ENCODE measurements at regions not wholly inside any gene's neighbourhood (a gene's known extent, or its start where the extent isn't known, plus 50 kb on each side); places are given as distances from the start of the nearest gene placed in this dataset.

DNA sequence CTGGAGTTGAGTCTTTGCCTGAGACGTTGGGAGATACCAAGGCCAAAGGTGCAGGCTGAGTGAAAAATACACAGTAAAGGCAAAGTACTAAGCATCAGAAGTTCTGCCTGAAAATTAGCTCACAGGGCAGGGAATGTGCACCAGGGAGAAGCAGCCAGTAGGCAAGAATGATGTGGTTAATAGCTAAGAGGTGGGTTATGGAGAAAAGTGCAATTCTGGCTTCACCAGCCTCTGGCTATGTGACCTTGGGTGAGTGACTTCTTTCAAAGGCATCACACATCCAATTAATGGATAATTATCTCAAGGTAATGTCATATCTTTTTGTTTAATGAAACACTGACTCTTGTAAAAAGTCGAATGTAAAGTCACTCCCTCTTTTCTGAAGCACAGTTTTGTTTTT lies 230.7 kb upstream of the FGGY start:
- Histone ChIP-seq H3K23ac (ENCODE audit: low read length) (no peak overlapping the region), H4K91ac (ENCODE audit: low read depth, low read length) (no peak overlapping the region), H3K27me3 (ENCODE audit: insufficient read depth, low read length) (no peaks in the 10 kb centered on the region), H2BK120ac (ENCODE audit: insufficient read depth, low read length, poor library complexity) (no peak overlapping the region), H2BK12ac (ENCODE audit: low read length) (no peak overlapping the region), H3K18ac (ENCODE audit: low read length) (no peak overlapping the region), H3K4me3 (ENCODE audit: low read depth, low read length) (no peak overlapping the region), H3K27ac (ENCODE audit: low read depth, low read length) (no peak overlapping the region), H3K79me2 (ENCODE audit: control insufficient read depth, insufficient read depth, low read length, poor library complexity) (no peaks in the 10 kb centered on the region), H2AFZ (ENCODE audit: insufficient read depth, low read length, poor library complexity) (no peak overlapping the region), H3K14ac (ENCODE audit: low read length) (no peak overlapping the region), H4K8ac (ENCODE audit: low read depth, low read length) (no peak overlapping the region), H3K9me3 (ENCODE audit: insufficient read depth, low read depth, low read length) (no peaks in the 10 kb centered on the region), H3K36me3 (ENCODE audit: control insufficient read depth in 1 of 2, insufficient read depth in 2 of 2, low read length in 2 of 2) (no peaks in the 10 kb centered on the region), H3K4me1 (ENCODE audit: control insufficient read depth in 1 of 2, insufficient read depth in 2 of 2, low read length in 2 of 2) (peaks cover 2 to 5% of the 10 kb centered on the region in 2 experiments), H4K12ac (ENCODE audit: low read depth, low read length) (no peak overlapping the region), H2BK5ac (ENCODE audit: low read depth, low read length, poor library complexity) (no peak overlapping the region), H3K9ac (ENCODE audit: low read length) (no peak overlapping the region), H3K79me1 (ENCODE audit: low read length) (no peaks in the 10 kb centered on the region), H2AK5ac (ENCODE audit: low read length) (no peak overlapping the region), H3K4me2 (ENCODE audit: low read length) (no peak overlapping the region), H3K4ac (ENCODE audit: low read depth, low read length) (no peak overlapping the region)
- DNase-seq: no peak
- WGBS (ENCODE audit: extremely low coverage, insufficient coverage, insufficient read length): no CpG with 5 or more reads among the region's 2 CpGs

DNA sequence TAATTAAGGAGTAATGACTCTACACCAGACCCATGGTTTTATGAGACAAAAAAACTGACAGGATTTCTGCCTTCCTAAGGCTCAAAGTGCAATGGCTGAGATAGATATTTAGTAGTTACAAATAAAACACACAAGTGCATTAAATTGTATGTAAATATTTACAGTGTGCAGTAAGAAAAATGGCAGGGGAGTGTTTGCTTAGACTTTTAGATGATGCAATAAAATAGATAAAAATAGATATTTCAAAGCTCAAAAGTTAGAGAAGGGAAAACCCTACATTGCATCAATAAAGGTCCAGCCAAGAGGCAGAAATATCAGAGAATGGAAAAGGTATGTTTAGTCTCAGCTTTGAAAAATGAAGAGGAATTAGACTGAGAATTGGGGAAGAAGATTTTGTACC lies 226.3 kb upstream of the FGGY start:
- no peak overlapping the region for H3K23ac ChIP-seq (ENCODE audit: low read length)
- H3K4me1 ChIP-seq (ENCODE audit: control insufficient read depth in 1 of 2, insufficient read depth in 2 of 2, low read length in 2 of 2): peaks cover 0 to 2% of the 10 kb centered on the region in 2 experiments
- H3K79me1 ChIP-seq (ENCODE audit: low read length): no peaks in the 10 kb centered on the region
- H4K8ac ChIP-seq (ENCODE audit: low read depth, low read length): no peak overlapping the region
- no peaks in the 10 kb centered on the region for H3K79me2 ChIP-seq (ENCODE audit: control insufficient read depth, insufficient read depth, low read length, poor library complexity)
- H2BK120ac ChIP-seq (ENCODE audit: insufficient read depth, low read length, poor library complexity): no peak overlapping the region
- no peak overlapping the region for H2AFZ ChIP-seq (ENCODE audit: insufficient read depth, low read length, poor library complexity)
- no peak overlapping the region for H3K4ac ChIP-seq (ENCODE audit: low read depth, low read length)
- no peak overlapping the region for H3K14ac ChIP-seq (ENCODE audit: low read length)
- no peak overlapping the region for H3K4me3 ChIP-seq (ENCODE audit: low read depth, low read length)
- no peak overlapping the region for H4K12ac ChIP-seq (ENCODE audit: low read depth, low read length)
- no peak overlapping the region for H3K27ac ChIP-seq (ENCODE audit: low read depth, low read length)
- DNase-seq: no peak
- H3K36me3 ChIP-seq (ENCODE audit: control insufficient read depth in 1 of 2, insufficient read depth in 2 of 2, low read length in 2 of 2): no peaks in the 10 kb centered on the region
- no peak overlapping the region for H3K18ac ChIP-seq (ENCODE audit: low read length)
- H3K9ac ChIP-seq (ENCODE audit: low read length): no peak overlapping the region
- H2BK5ac ChIP-seq (ENCODE audit: low read depth, low read length, poor library complexity): no peak overlapping the region
- H3K4me2 ChIP-seq (ENCODE audit: low read length): no peak overlapping the region
- H2AK5ac ChIP-seq (ENCODE audit: low read length): no peak overlapping the region
- no peak overlapping the region for H4K91ac ChIP-seq (ENCODE audit: low read depth, low read length)
- no peak overlapping the region for H2BK12ac ChIP-seq (ENCODE audit: low read length)
- H3K9me3 ChIP-seq (ENCODE audit: insufficient read depth, low read depth, low read length): no peaks in the 10 kb centered on the region
- H3K27me3 ChIP-seq (ENCODE audit: insufficient read depth, low read length): no peaks in the 10 kb centered on the region

DNA sequence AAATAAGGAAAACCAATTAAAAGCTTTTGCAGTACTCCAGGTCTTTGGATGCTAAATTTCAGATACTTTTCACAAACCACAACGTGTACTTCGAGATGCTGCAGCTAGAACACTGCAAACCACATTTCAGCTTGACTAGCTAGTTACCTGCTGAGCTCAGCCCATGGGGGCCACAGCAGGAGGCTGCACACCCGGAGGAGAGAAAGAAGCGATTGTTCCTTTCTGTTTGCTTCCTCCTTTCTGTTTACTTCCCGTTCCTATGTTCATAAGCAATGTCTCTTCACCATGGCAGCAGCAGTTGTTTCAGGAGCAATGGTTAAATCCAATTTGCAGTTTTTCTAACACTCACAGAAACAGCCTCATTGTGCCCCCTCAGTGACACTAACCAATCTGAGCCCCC lies 225.6 kb upstream of the FGGY start:
- H2AFZ ChIP-seq (ENCODE audit: insufficient read depth, low read length, poor library complexity): no peak overlapping the region
- H2AK5ac ChIP-seq (ENCODE audit: low read length): no peak overlapping the region
- no peak overlapping the region for H3K4me3 ChIP-seq (ENCODE audit: low read depth, low read length)
- no peak overlapping the region for H4K8ac ChIP-seq (ENCODE audit: low read depth, low read length)
- H3K23ac ChIP-seq (ENCODE audit: low read length): no peak overlapping the region
- H3K4ac ChIP-seq (ENCODE audit: low read depth, low read length): no peak overlapping the region
- H3K36me3 ChIP-seq (ENCODE audit: control insufficient read depth in 1 of 2, insufficient read depth in 2 of 2, low read length in 2 of 2): no peaks in the 10 kb centered on the region
- H2BK5ac ChIP-seq (ENCODE audit: low read depth, low read length, poor library complexity): no peak overlapping the region
- no peak for DNase-seq
- no peaks in the 10 kb centered on the region for H3K27me3 ChIP-seq (ENCODE audit: insufficient read depth, low read length)
- no peak overlapping the region for H3K27ac ChIP-seq (ENCODE audit: low read depth, low read length)
- no peak overlapping the region for H4K91ac ChIP-seq (ENCODE audit: low read depth, low read length)
- peaks cover 0 to 2% of the 10 kb centered on the region in 2 experiments for H3K4me1 ChIP-seq (ENCODE audit: control insufficient read depth in 1 of 2, insufficient read depth in 2 of 2, low read length in 2 of 2)
- H2BK12ac ChIP-seq (ENCODE audit: low read length): no peak overlapping the region
- H3K14ac ChIP-seq (ENCODE audit: low read length): no peak overlapping the region
- H2BK120ac ChIP-seq (ENCODE audit: insufficient read depth, low read length, poor library complexity): no peak overlapping the region
- H4K12ac ChIP-seq (ENCODE audit: low read depth, low read length): no peak overlapping the region
- no peak overlapping the region for H3K18ac ChIP-seq (ENCODE audit: low read length)
- no peaks in the 10 kb centered on the region for H3K79me1 ChIP-seq (ENCODE audit: low read length)
- WGBS (ENCODE audit: extremely low coverage, insufficient coverage, insufficient read length): no CpG with 5 or more reads among the region's 5 CpGs
- no peak overlapping the region for H3K9ac ChIP-seq (ENCODE audit: low read length)
- H3K79me2 ChIP-seq (ENCODE audit: control insufficient read depth, insufficient read depth, low read length, poor library complexity): no peaks in the 10 kb centered on the region
- no peak overlapping the region for H3K4me2 ChIP-seq (ENCODE audit: low read length)
- no peaks in the 10 kb centered on the region for H3K9me3 ChIP-seq (ENCODE audit: insufficient read depth, low read depth, low read length)

DNA sequence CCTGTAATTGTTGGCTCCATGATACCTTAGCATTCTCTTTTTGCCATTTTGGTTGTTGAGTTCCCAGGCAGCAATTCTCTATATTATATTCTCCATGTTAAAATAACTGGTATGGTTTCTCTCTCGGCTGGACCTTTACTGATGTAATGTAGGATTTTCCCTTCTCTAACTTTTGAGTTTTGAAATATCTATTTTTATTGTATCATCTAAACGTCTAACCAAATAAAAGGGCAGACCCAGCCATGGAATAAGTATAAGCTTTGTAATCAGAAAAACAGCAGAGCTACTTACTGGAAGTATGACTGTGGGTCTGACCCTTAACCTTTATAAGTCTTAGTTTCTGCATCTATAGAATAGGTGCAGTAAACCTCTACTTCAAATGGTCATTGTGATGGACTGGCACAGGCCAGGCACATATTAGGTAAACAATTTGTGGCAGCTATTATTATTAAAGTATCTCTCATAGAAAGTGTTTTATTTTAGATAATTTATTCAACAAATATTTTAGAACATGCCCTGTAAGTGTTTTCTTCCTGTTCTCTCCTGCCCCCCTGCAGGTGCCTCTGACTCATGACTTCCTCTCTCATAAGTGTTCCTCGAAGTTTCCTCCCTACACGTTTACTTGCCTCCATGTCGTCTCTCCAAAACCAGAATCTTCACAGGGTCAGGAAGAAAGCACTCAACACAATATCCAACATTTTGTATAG lies 224.9 kb upstream of the FGGY start:
- Histone ChIP-seq H3K27me3 (ENCODE audit: insufficient read depth, low read length) (no peaks in the 10 kb centered on the region), H2BK120ac (ENCODE audit: insufficient read depth, low read length, poor library complexity) (no peak overlapping the region), H3K79me2 (ENCODE audit: control insufficient read depth, insufficient read depth, low read length, poor library complexity) (no peaks in the 10 kb centered on the region), H3K36me3 (ENCODE audit: control insufficient read depth in 1 of 2, insufficient read depth in 2 of 2, low read length in 2 of 2) (no peaks in the 10 kb centered on the region), H3K14ac (ENCODE audit: low read length) (no peak overlapping the region), H4K8ac (ENCODE audit: low read depth, low read length) (no peak overlapping the region), H3K4me2 (ENCODE audit: low read length) (no peak overlapping the region), H3K4ac (ENCODE audit: low read depth, low read length) (no peak overlapping the region), H3K4me3 (ENCODE audit: low read depth, low read length) (no peak overlapping the region), H3K9me3 (ENCODE audit: insufficient read depth, low read depth, low read length) (no peaks in the 10 kb centered on the region), H2BK5ac (ENCODE audit: low read depth, low read length, poor library complexity) (no peak overlapping the region), H2AK5ac (ENCODE audit: low read length) (no peak overlapping the region), H2AFZ (ENCODE audit: insufficient read depth, low read length, poor library complexity) (no peak overlapping the region), H3K18ac (ENCODE audit: low read length) (no peak overlapping the region), H3K79me1 (ENCODE audit: low read length) (no peaks in the 10 kb centered on the region), H4K12ac (ENCODE audit: low read depth, low read length) (no peak overlapping the region), H3K4me1 (ENCODE audit: control insufficient read depth in 1 of 2, insufficient read depth in 2 of 2, low read length in 2 of 2) (peaks cover 0 to 2% of the 10 kb centered on the region in 2 experiments), H3K9ac (ENCODE audit: low read length) (no peak overlapping the region), H2BK12ac (ENCODE audit: low read length) (no peak overlapping the region), H3K23ac (ENCODE audit: low read length) (no peak overlapping the region), H4K91ac (ENCODE audit: low read depth, low read length) (no peak overlapping the region), H3K27ac (ENCODE audit: low read depth, low read length) (no peak overlapping the region)
- DNase-seq: no peak
- no CpG with 5 or more reads among the region's 5 CpGs for WGBS (ENCODE audit: extremely low coverage, insufficient coverage, insufficient read length)

Data from trophoblast cell (in vitro differentiated cells and primary cell).